GM19025 (cell line): ENCODE measurements at regions not wholly inside any gene's neighbourhood (a gene's known extent, or its start where the extent isn't known, plus 50 kb on each side); places are given as distances from the start of the nearest gene placed in this dataset.

Source experiments
- ATAC-seq: cut with Tn5 transposase; IDR thresholded peaks from one replicate; pipeline ENCODE4 v1.9.1; 2021; ENCODE audit warnings: mild to moderate bottlenecking, low read depth, moderate library complexity; ENCODE audit not compliant: unreplicated experiment

GRCh38 chr16:64203126-64203525 lies 918.7 kb downstream of the CDH11 start:
- no peak for ATAC-seq

DNA sequence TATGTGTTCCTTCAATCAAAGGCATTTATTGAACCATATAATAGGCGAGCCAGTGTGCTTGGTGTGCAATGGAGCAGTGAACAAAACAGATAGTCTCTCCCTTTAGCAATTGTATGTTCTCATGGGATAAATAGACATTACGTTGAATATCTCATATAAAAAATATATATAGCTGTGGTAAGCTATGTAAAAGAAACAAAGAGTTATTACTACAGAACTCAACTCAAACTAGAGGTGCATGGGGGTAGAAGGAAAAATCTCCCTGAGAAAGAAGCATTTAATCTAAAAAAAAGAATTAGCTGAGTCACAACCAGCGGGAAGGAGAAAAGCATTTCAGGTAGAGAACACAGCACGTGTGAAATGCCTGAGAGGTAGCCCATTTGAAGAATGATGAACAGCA lies 919.3 kb downstream of the CDH11 start:
- no peak for ATAC-seq

GRCh38 chr16:64196444-64196843 lies 925.4 kb downstream of the CDH11 start:
- no peak for ATAC-seq

GRCh38 chr16:64185954-64186353 lies 935.9 kb downstream of the CDH11 start:
- ATAC-seq = no peak

GRCh38 chr16:64184156-64184555 lies 937.7 kb downstream of the CDH11 start:
- no peak for ATAC-seq

DNA sequence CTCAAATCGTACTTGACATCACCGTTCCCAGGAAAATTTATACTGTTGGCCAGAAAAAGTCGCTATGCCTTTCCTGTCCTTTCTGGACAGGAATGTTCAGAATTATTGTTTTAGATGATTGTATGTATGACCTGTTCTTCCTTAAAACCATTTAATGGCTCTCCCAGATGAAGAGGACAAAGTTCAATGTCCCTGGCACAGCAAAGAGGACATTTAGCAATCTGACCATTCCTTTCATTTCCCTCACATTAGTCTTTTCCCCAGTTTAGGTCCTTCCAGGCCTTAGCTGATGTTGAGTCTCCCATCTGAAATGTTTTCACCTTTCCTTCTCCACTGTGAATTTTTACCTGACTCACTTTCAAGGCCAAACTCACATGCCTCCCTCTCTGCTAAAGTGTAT lies 938.9 kb downstream of the CDH11 start:
- ATAC-seq = no peak

DNA sequence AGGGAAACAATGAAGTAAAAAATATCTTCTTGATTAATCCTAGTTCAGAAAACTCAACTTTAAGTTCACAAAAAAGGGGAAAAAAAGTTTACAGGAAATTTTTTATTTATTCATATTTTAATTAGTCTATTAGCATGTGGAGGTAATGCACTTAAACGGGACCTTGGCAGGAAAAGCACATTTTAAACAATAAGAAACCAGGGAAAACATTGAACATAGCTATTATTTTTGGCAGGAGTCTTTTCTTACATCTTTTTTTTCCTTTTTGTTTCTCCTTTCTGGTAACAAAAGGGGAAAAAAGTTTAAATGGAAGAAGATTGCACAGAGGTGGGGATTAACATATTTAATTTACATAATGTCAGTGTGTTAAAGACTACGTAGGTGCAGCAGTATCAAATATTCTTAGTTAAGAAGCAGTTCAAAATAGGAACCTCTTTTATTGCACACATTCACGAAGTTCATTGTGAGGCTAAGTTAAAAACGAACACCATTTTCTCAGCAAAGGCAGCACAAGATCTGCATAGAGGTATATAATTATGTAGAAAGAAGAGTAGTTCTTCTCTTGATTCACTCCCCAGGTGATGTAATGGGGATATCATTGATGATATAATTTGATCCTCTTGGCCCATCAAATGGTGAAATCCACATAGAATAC lies 940.5 kb downstream of the CDH11 start:
- ATAC-seq = no peak

DNA sequence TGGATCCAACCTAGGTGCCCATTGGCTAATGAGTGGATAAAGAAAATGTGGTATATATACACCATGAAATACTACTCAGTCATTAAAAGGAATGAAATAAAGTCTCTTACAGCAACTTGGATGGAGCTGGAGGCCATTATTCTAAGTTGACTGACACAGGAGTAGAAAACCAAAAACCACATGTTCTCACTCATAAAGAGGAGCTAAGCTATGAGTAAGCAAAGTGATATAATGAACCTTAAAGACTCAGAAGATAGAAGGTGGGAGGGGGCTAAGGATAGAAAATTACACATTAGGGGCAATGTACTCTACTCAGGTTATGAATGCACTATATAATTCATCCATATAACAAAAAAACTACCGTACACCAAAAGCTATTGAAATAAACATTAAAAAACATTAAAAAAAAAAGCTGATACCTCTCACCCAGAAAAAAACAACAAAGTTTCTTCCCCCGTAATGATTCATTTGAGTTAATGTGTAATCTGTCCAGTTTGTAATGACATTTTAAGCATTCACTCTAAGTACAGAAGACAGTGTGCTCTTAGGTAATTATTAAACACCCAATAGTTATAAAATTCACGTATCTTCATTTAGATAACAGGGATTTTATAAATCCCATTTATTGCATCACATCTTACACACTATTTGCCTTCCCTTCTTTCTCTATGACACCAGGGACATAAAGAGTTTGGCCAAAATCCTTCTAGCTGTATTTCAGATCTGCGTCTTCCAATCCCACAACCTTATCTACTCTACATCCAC lies 941.5 kb downstream of the CDH11 start:
- no peak for ATAC-seq

- ATAC-seq = no peak
These were observed 947.5 kb downstream of the CDH11 start for GRCh38 chr16:64174327-64174726.

DNA sequence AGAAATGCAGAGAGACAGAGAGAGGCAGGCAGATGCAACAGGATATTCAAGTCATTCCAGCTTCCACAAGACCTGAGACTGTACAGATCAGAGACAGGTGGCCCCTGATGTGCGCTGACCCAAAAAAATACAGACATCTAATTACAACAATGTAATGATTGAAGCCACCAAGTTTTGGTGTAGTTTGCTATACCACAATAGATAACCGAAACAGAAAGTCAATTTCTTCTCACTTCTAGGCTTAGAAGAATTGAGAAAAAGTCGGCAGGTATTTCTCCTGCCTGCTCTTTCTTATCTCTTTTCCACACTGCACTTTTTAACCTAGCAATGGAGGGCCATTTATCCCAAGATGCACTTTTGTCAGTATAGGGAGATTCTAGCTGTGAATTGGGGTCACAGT lies 949.2 kb downstream of the CDH11 start:
- ATAC-seq = no peak

GRCh38 chr16:64172226-64172625 lies 949.6 kb downstream of the CDH11 start:
- no peak for ATAC-seq

- ATAC-seq = no peak
These were observed 950.2 kb downstream of the CDH11 start for GRCh38 chr16:64171632-64172031.

GRCh38 chr16:64168371-64168770 lies 953.5 kb downstream of the CDH11 start:
- no peak for ATAC-seq

DNA sequence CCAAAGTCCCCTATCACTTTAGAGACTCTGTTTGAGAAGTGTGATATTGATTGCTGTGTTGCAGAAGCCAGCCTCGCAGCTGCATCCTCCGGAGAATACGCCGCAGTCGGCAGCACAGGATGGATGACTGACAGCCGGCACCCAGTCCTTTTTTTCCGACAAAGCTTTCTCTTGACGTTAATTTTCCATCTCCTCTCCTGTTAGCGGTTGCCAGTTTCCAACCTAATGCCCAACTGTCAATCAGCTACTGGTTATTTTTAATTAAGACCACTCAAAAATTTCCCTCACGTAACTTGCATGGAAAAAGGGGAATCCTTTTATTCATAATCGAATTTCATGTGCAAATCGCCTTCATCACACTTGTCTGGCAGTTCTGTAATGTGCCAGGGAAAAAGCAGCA lies 953.9 kb downstream of the CDH11 start:
- ATAC-seq = no peak

DNA sequence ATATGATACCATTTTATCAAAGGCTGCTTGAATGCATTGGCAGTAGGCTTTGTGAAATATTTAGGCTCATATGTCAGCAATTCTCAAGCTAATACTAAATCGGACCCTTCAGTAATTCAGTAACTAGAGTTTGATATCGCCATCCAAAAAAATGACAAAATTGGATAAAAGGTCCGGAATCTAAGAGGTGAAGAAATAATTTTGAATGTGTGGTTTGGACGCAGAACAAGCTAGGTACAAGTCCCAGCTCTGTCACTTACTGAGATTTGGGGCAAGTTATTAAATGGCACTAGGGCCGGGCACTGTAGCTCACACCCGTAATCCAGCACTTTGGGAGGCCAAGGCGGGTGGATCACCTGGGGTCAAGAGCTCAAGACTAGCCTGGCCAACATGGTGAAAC lies 956.5 kb downstream of the CDH11 start:
- no peak for ATAC-seq

- ATAC-seq = no peak
These were observed 959.1 kb downstream of the CDH11 start for GRCh38 chr16:64162613-64163375.

DNA sequence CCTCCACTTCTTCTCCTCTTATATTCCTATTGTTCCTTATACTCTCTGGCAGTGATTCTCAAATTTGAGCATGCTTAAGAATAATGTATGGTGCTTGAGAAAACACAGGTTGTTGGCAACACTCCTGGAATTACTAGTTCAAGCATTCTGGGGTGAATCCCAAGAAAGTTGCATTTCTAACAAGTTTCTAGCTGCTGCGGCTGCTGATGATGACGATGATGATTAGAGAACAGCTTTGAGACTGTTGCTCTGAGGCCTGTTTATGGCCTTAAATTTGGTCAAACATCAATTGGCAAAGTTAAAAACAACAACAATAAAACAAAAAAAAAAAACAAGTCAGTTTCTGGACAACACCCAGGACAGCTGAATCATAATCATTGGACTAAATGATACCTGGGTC lies 961.9 kb downstream of the CDH11 start:
- no peak for ATAC-seq

GRCh38 chr16:64158941-64159588 lies 962.8 kb downstream of the CDH11 start:
- ATAC-seq = no peak

GRCh38 chr16:64153718-64154117 lies 968.1 kb downstream of the CDH11 start:
- no peak for ATAC-seq

- no peak for ATAC-seq
These were observed 969.7 kb downstream of the CDH11 start for GRCh38 chr16:64151990-64152767.
